HG03066 (cell line): ENCODE measurements at regions not wholly inside any gene's neighbourhood (a gene's known extent, or its start where the extent isn't known, plus 50 kb on each side); places are given as distances from the start of the nearest gene placed in this dataset.

Source experiments
- ATAC-seq: cut with Tn5 transposase; IDR thresholded peaks from one replicate; pipeline ENCODE4 v1.9.1; 2021; ENCODE audit warnings: low read depth; ENCODE audit not compliant: unreplicated experiment

- no peak for ATAC-seq
Observed at GRCh38 chr13:109381546-109382180, 404.7 kb downstream of the IRS2 start.

GRCh38 chr13:109380457-109380856, 405.9 kb downstream of the IRS2 start:
- no peak for ATAC-seq

GRCh38 chr13:109379930-109380329, 406.5 kb downstream of the IRS2 start:
- ATAC-seq = no peak

GRCh38 chr13:109376936-109377335, 409.4 kb downstream of the IRS2 start:
- no peak for ATAC-seq

GRCh38 chr13:109374609-109375200, 411.7 kb downstream of the IRS2 start:
- ATAC-seq = no peak

GRCh38 chr13:109372666-109373065, 413.7 kb downstream of the IRS2 start:
- no peak for ATAC-seq

GRCh38 chr13:109371066-109371465, 415.3 kb downstream of the IRS2 start:
- no peak for ATAC-seq

- ATAC-seq = no peak
Observed at GRCh38 chr13:109370496-109370895, 415.9 kb downstream of the IRS2 start.

- no peak for ATAC-seq
Observed at GRCh38 chr13:109369353-109370052, 416.9 kb downstream of the IRS2 start.

GRCh38 chr13:109368230-109368629, 418.2 kb downstream of the IRS2 start:
- no peak for ATAC-seq

GRCh38 chr13:109366525-109366924, 419.9 kb downstream of the IRS2 start:
- ATAC-seq = no peak

- ATAC-seq = no peak
Observed at GRCh38 chr13:109363431-109363830, 423.0 kb downstream of the IRS2 start.

GRCh38 chr13:109362616-109363015, 423.8 kb downstream of the IRS2 start:
- ATAC-seq = no peak

GRCh38 chr13:109361562-109362289, 424.7 kb downstream of the IRS2 start:
- ATAC-seq = no peak

- no peak for ATAC-seq
Observed at GRCh38 chr13:109357751-109358471, 428.5 kb downstream of the IRS2 start.

GRCh38 chr13:109355875-109356434, 430.4 kb downstream of the IRS2 start:
- ATAC-seq = no peak

GRCh38 chr13:109355166-109355565, 431.2 kb downstream of the IRS2 start:
- no peak for ATAC-seq

GRCh38 chr13:109351236-109351635, 435.1 kb downstream of the IRS2 start:
- no peak for ATAC-seq

- ATAC-seq = no peak
Observed at GRCh38 chr13:109348519-109349258, 437.7 kb downstream of the IRS2 start.

- no peak for ATAC-seq
Observed at GRCh38 chr13:109346060-109346459, 440.3 kb downstream of the IRS2 start.
